ENCODE measurements at regions not wholly inside any gene's neighbourhood (a gene's known extent, or its start where the extent isn't known, plus 50 kb on each side); places are given as distances from the start of the nearest gene placed in this dataset.

GRCh38 chr16:85379041-85380001 lies 233.8 kb upstream of the GSE1 start:
- no peak for TF ChIP-seq POLR2AphosphoS5 (IDR thresholded peaks at IDR 0.05)
- TF ChIP-seq, protein P1, sequence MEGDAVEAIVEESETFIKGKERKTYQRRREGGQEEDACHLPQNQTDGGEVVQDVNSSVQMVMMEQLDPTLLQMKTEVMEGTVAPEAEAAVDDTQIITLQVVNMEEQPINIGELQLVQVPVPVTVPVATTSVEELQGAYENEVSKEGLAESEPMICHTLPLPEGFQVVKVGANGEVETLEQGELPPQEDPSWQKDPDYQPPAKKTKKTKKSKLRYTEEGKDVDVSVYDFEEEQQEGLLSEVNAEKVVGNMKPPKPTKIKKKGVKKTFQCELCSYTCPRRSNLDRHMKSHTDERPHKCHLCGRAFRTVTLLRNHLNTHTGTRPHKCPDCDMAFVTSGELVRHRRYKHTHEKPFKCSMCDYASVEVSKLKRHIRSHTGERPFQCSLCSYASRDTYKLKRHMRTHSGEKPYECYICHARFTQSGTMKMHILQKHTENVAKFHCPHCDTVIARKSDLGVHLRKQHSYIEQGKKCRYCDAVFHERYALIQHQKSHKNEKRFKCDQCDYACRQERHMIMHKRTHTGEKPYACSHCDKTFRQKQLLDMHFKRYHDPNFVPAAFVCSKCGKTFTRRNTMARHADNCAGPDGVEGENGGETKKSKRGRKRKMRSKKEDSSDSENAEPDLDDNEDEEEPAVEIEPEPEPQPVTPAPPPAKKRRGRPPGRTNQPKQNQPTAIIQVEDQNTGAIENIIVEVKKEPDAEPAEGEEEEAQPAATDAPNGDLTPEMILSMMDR (IDR thresholded peaks at IDR 0.05), result no peak
